Fibroblast of villous mesenchyme (primary cell): ENCODE measurements at regions not wholly inside any gene's neighbourhood (a gene's known extent, or its start where the extent isn't known, plus 50 kb on each side); places are given as distances from the start of the nearest gene placed in this dataset.

Experiments
- DNase-seq: peaks from one replicate; pipeline ENCODE4 v3.0.0-alpha.2; 2010; ENCODE audit warnings: low read depth
- H3K4me3 ChIP-seq: 2 replicates; pipeline ENCODE4 v1.5.1; 2011; ENCODE audit warnings: low read depth, mild to moderate bottlenecking, low read length
- TF ChIP-seq, protein P1 (sequence below): IDR thresholded peaks from 2 replicates; pipeline ENCODE4 v1.5.1; 2012; ENCODE audit warnings: low read depth, mild to moderate bottlenecking, low read length; ENCODE audit not compliant: insufficient read depth

DNA sequence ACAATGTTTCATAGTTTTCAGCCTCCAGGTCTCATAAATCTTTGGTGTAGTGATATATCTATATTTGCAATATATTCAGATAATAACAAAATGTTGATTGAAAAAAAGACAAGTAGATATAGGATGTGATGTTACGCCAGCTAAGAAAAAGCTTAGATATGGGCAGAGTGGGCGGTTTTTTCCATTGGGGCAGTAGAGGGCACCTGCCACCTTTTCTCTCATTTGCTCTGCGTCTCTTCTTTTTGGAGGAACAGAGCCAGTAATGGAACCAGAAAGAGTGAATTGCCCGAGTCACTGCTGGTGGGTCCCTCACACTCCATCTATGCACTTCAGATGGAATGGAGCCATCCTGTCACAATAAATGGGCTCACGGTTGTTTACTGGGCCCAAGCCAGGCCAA lies 62.1 kb upstream of the FANCC start:
- TF ChIP-seq, protein P1, sequence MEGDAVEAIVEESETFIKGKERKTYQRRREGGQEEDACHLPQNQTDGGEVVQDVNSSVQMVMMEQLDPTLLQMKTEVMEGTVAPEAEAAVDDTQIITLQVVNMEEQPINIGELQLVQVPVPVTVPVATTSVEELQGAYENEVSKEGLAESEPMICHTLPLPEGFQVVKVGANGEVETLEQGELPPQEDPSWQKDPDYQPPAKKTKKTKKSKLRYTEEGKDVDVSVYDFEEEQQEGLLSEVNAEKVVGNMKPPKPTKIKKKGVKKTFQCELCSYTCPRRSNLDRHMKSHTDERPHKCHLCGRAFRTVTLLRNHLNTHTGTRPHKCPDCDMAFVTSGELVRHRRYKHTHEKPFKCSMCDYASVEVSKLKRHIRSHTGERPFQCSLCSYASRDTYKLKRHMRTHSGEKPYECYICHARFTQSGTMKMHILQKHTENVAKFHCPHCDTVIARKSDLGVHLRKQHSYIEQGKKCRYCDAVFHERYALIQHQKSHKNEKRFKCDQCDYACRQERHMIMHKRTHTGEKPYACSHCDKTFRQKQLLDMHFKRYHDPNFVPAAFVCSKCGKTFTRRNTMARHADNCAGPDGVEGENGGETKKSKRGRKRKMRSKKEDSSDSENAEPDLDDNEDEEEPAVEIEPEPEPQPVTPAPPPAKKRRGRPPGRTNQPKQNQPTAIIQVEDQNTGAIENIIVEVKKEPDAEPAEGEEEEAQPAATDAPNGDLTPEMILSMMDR, result no peak
- no peak overlapping the region for H3K4me3 ChIP-seq
- no peak for DNase-seq

DNA sequence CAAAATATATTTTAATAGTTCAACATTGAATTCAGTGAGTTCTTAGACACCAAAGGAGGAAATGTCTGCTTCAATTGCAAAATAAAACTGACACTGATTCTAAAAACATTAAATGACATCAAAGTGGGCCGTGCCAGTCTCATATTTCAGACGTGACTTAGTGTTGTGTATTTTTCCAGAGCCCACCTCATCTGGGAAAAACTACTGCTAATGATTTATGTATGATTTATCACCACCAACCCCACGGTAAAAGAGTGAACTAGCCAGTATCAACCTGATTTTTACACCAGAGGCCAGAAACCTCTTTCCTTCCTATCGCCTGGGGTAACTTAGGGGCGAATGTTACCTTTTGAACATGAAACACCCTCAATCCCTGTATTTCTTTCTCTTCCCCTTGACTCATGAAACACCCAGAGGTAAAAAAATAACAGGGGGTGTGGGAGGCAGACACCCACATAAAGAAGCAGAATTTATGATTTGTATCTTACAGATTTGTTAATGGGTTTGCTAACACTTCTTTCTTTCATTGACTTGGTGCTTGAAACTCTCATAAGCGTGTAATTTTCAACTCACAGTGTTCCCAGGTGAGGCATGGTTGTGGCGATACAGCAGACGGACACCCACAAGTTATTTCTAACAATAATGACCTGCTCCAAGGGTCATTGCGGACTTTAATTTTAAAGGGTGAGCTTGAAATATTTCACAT lies 56.4 kb upstream of the FANCC start:
- no peak for DNase-seq
- no peak overlapping the region for H3K4me3 ChIP-seq
- TF ChIP-seq, protein P1, result no peak

DNA sequence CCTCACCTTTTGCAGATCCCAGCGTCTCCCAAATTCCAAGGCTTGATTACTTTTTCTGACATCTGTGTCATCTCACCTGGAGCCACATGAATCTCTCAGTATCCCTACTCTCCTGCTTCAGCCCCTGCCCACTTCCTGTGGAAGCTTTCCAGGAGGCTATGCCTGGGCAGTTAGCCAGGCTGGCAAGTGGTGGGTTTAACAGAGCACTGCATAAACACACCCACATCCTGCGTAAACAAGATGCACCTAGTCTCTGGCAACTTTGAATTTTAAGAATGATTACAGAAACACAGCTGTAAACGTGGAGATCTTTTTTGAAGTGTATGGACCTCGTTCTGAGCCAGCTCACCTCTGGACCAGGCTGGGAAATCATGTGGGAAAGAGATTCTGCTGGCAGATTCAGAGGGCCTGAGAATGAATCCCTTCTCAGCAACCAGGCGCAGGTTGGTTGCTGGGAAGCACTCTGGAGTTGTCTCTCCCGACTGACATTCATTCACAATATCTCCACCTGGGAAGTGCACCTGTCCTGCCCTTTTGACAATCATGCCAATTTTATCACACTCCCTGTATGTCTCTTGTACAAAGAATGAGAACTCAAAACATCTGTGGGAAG lies 55.7 kb upstream of the FANCC start:
- TF ChIP-seq, protein P1, result no peak
- H3K4me3 ChIP-seq, result no peak overlapping the region
- DNase-seq, result peak; percentile 40

DNA sequence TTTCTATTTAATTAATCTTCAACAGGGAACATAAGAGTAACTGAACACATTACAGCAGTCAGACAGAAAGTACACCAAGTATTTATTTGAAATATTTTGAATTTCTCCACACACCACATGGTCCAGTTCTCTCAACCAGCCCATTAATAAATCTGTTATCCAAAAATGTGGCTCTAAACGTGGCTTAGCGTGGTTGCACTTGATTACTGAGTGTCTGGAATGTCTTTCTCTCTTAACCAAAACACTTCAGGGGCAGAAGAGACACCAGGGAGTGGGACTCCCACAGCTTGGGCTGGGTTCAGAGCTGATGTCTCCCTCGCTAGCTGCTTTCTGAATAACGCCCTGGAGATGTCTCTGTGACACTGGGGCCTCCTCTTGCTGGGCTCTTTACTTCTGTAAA lies 52.6 kb upstream of the FANCC start:
- no peak overlapping the region for H3K4me3 ChIP-seq
- peak; percentile 75 for DNase-seq
- TF ChIP-seq, protein P1, result no peak

DNA sequence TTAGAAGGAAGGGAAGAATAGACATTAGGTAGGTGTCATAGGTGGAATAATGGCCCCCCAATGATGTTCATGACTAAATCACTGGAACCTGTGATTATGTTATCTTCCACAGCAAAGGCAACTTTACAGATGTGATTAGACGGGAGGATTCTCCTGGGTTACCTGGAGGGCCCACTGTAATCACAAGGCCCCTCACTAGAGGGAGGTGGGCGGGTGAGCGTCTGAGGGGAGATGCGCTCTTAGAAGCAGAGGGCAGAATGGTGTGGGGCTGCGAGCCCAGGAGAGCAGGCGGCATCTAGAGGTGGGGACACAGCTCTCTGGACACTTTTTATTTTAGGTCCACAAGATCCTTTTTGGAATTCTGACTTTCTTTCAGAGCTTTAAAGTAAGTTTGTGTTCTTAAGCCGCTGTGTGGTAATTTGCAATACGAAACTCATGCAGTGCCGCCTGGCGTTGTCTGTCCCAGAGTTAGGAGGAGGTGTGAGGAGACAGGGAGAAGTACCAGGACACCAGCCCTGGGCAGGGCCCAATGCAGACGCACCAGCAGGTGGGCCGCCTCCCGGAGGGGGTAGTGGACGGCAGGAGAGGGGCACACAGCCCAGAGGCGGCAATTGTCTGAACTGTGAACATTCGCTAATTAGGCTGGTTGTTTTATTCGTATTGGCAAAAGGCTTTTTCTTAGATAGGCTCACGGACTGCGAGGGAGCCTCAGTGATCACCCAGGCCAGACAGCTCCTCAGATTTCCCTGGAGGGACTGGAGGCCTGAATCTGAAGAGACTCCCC lies 51.1 kb upstream of the FANCC start:
- no peak for DNase-seq
- no peak overlapping the region for H3K4me3 ChIP-seq
- TF ChIP-seq, protein P1, result no peak
